ENCODE measurements at regions not wholly inside any gene's neighbourhood (a gene's known extent, or its start where the extent isn't known, plus 50 kb on each side); places are given as distances from the start of the nearest gene placed in this dataset.
A peak's percentile ranks its signal among the peaks of the same experiment; 100 is the strongest.

GRCh38 chr2:155377931-155378444 lies 679.5 kb downstream of the KCNJ3 start:
- DNase-seq, result no peak

GRCh38 chr2:155377266-155377680 lies 678.8 kb downstream of the KCNJ3 start:
- peak; percentile 56 for DNase-seq

- peak; percentile 32 for DNase-seq
Observed at GRCh38 chr2:155372969-155373368, 674.5 kb downstream of the KCNJ3 start.

- peak; percentile 25 for DNase-seq
Observed at GRCh38 chr2:155368934-155369333, 670.4 kb downstream of the KCNJ3 start.

GRCh38 chr2:155364766-155365165 lies 666.3 kb downstream of the KCNJ3 start:
- DNase-seq, result no peak

- DNase-seq, result no peak
Observed at GRCh38 chr2:155363349-155363888, 664.9 kb downstream of the KCNJ3 start.

- DNase-seq, result no peak
Observed at GRCh38 chr2:155357172-155357571, 658.7 kb downstream of the KCNJ3 start.

GRCh38 chr2:155356250-155356649 lies 657.8 kb downstream of the KCNJ3 start:
- no peak for DNase-seq

GRCh38 chr2:155350783-155351580 lies 652.5 kb downstream of the KCNJ3 start:
- no peak for DNase-seq

- no peak for DNase-seq
Observed at GRCh38 chr2:155332016-155332415, 633.5 kb downstream of the KCNJ3 start.

- no peak for DNase-seq
Observed at GRCh38 chr2:155320236-155320635, 621.7 kb downstream of the KCNJ3 start.

GRCh38 chr2:155318710-155319109 lies 620.2 kb downstream of the KCNJ3 start:
- DNase-seq, result no peak

- DNase-seq, result no peak
Observed at GRCh38 chr2:155315768-155316167, 617.3 kb downstream of the KCNJ3 start.

GRCh38 chr2:155310589-155310988 lies 612.1 kb downstream of the KCNJ3 start:
- peak; percentile 28 for DNase-seq

- peak; percentile 30 for DNase-seq
Observed at GRCh38 chr2:155309483-155309882, 611.0 kb downstream of the KCNJ3 start.

- no peak for DNase-seq
Observed at GRCh38 chr2:155308367-155309009, 610.0 kb downstream of the KCNJ3 start.

- no peak for DNase-seq
Observed at GRCh38 chr2:155301221-155301620, 602.7 kb downstream of the KCNJ3 start.

- no peak for DNase-seq
Observed at GRCh38 chr2:155298001-155298400, 599.5 kb downstream of the KCNJ3 start.

GRCh38 chr2:155294358-155294757 lies 595.9 kb downstream of the KCNJ3 start:
- DNase-seq, result no peak

GRCh38 chr2:155281907-155282306 lies 583.4 kb downstream of the KCNJ3 start:
- no peak for DNase-seq

GRCh38 chr2:155273323-155273722 lies 574.8 kb downstream of the KCNJ3 start:
- DNase-seq, result no peak

- no peak for DNase-seq
Observed at GRCh38 chr2:155266583-155266982, 568.1 kb downstream of the KCNJ3 start.

- no peak for DNase-seq
Observed at GRCh38 chr2:155266109-155266508, 567.6 kb downstream of the KCNJ3 start.

- DNase-seq, result no peak
Observed at GRCh38 chr2:155256803-155257202, 558.3 kb downstream of the KCNJ3 start.

All from NCI-H1105 treated with DMSO at 0.1 percent for 48 hours (cell line).